ENCODE measurements at regions not wholly inside any gene's neighbourhood (a gene's known extent, or its start where the extent isn't known, plus 50 kb on each side); places are given as distances from the start of the nearest gene placed in this dataset.

DNA sequence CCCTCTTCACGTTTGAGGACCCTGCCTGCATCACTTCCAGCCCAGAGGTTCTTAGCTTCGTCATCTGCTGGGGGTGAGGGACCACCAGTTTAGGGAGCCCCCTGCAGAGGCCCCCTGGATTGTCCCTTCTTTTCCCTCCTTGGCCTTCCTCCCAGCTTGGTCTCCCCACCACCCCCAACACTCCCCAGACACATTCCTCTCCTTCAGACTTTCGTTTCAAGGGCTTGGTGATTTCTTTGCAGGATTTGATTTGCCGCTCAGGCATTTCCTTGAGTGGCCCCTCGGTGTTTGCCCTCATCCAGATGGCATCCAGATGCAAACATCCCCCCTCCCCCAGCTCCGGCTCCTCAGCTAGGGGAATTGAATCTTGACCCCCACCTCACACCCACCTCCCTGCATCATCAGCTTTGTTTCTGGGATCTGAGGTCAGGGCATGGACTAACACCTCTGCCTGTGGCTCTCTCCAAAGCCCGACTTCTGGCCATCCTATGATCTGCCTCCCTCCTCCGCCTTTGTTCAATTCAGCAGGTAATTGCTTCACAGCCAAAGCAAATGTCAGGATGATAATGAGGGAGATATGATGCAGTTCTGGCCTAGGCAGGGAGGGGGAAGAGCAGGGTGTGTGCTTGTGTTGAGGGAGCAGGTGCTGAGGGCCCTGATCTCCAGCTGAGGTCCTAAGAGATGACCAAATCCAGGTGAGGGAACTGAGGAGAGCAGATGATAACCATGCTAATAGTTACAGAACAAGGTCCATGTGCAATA is 141.5 kb downstream of the VEGFA start:
- H3K4me1 Mint-ChIP-seq: no peaks in the 10 kb centered on the region
- H3K36me3 Mint-ChIP-seq (ENCODE audit: low read depth): no peaks in the 10 kb centered on the region
- H3K4me3 Mint-ChIP-seq: no peak overlapping the region
- H3K27me3 Mint-ChIP-seq: peaks cover 2% of the 10 kb centered on the region
- no peaks in the 10 kb centered on the region for H3K9me3 Mint-ChIP-seq
- H3K27ac Mint-ChIP-seq: no peak overlapping the region
- DNase-seq: no peak
- intact Hi-C loops (cut with micrococcal nuclease): no loop called here

DNA sequence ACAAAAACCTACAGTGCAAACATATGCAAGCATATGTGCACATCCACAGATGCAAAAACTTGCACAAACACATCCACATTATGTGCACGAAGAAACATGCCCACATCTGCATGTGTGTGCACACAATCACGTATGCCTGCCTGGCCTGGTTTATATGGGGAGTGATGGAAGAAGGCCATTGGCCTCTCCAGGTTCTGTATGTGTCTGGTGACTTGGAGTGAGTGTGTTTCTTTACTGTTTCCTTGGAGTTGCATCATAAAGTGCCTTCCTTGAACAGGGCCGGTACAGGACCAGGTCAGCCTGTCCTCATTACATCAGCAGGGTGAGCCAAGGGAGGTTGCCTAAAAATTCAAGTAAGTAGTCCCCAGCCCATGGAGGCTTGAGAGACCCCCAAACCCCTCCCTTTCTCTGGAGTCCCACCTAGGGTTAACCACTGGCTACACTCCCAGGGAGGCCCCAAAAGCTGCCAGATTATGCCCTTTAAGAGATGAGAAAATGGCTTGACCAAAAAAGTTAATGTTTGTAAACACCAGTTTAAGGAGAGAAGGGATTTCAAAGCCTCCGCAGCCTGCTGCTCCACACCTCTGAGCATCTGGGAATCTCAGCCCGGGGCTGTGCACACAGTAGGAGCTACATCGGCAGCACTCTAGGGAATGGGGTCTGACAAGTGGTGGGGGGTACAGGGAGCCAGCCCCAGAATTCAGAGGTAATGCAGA is 140.8 kb downstream of the VEGFA start:
- no peak for DNase-seq
- no peak overlapping the region for H3K4me3 Mint-ChIP-seq
- H3K36me3 Mint-ChIP-seq (ENCODE audit: low read depth): no peaks in the 10 kb centered on the region
- peaks cover 2% of the 10 kb centered on the region for H3K27me3 Mint-ChIP-seq
- no peaks in the 10 kb centered on the region for H3K4me1 Mint-ChIP-seq
- H3K9me3 Mint-ChIP-seq: no peaks in the 10 kb centered on the region
- intact Hi-C loops (cut with micrococcal nuclease): no loop called here
- no peak overlapping the region for H3K27ac Mint-ChIP-seq

DNA sequence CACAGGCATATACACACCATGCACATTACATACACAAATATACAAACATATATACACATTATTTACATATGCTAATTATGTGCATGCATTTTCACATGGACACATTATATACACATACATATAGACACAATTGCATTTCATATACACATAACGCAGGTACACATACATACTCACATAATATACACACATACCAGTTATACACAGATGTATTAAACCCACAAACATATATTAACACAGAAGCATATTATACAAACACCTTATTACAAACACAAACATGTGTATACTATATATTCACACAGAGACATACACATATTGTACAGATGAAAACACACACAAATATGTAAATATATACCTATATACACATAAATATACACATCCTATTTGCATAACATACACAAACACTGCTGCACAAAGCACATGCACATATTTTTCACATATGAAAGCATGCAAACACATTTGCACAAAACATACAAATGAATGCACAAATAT is 140.2 kb downstream of the VEGFA start:
- peaks cover 2% of the 10 kb centered on the region for H3K27me3 Mint-ChIP-seq
- intact Hi-C loops (cut with micrococcal nuclease): no loop called here
- no peak overlapping the region for H3K27ac Mint-ChIP-seq
- no peaks in the 10 kb centered on the region for H3K9me3 Mint-ChIP-seq
- H3K36me3 Mint-ChIP-seq (ENCODE audit: low read depth): no peaks in the 10 kb centered on the region
- no peak overlapping the region for H3K4me3 Mint-ChIP-seq
- no peaks in the 10 kb centered on the region for H3K4me1 Mint-ChIP-seq
- DNase-seq: no peak

DNA sequence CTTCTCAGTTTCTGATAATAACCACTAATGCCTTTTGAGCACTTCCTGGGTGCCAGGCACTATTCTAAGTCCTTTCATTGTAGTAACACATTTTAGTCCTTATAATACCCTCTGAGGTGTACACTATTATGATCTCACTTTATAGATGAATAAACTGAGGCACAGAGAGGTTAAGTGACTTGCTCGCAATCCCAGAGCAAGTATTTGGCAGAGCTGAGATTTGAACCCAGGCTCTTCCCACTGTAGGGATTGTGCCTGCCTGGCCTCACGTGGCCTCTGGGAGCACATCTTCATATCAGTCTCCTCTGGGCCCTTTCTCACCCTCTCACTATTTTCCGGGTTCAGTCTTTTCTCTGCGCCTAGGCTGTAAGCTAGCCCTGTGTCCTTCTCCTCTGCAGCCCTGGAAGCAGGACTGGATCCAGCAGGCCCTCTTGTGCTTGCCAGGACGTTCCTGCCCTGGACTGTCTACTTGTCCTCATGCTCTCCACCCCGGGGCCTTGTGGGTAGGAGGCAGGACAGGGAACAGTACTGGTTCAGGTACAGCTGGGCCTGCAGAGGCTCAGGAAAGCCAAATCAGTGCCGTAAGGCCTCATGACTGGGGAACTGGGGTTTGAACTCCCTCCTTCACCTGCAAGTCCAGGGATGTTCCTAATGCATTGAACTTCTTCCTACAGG is 139.6 kb downstream of the VEGFA start:
- no peak overlapping the region for H3K4me3 Mint-ChIP-seq
- H3K27ac Mint-ChIP-seq: no peak overlapping the region
- no peaks in the 10 kb centered on the region for H3K4me1 Mint-ChIP-seq
- intact Hi-C loops (cut with micrococcal nuclease): no loop called here
- no peaks in the 10 kb centered on the region for H3K36me3 Mint-ChIP-seq (ENCODE audit: low read depth)
- DNase-seq: no peak
- H3K27me3 Mint-ChIP-seq: peaks cover 2% of the 10 kb centered on the region
- H3K9me3 Mint-ChIP-seq: no peaks in the 10 kb centered on the region

DNA sequence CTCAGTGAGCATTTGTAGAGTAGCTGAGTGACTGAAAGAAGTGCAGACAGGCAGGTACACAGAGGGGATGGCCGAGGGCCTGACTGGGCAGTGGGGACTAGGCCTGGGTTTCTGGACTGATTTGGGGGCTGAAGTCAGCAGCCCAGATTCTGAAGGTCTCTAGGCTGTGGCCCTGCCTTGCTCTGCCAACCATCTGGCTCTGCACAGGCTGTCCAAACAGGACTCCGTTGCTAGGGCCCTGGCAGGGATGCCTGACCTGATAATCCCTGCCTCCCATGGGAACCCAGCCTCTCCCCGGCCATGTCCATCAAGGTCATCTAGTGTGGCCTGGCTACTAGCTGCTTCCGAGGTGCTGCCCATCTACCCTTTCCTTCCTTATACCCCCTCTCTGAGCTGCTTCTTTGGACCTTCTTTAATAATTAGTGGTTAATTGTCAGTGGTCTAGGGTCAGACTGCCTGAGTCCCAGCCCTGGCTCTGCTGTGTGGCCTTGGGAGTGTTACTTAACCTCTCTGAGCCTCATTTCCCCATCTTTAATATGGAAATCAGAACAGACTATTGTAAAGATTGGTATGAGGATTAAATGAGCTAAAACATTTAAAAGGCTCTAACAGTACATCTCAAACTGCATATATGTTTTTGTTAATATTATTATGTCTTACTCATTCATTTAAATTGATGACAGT is 137.9 kb downstream of the VEGFA start:
- Mint-ChIP-seq H3K36me3 (ENCODE audit: low read depth) (no peaks in the 10 kb centered on the region), H3K4me1 (no peaks in the 10 kb centered on the region), H3K9me3 (no peaks in the 10 kb centered on the region), H3K27ac (no peak overlapping the region), H3K4me3 (no peak overlapping the region), H3K27me3 (peaks cover 6% of the 10 kb centered on the region)
- intact Hi-C loops (cut with micrococcal nuclease): no loop called here
- no peak for DNase-seq

DNA sequence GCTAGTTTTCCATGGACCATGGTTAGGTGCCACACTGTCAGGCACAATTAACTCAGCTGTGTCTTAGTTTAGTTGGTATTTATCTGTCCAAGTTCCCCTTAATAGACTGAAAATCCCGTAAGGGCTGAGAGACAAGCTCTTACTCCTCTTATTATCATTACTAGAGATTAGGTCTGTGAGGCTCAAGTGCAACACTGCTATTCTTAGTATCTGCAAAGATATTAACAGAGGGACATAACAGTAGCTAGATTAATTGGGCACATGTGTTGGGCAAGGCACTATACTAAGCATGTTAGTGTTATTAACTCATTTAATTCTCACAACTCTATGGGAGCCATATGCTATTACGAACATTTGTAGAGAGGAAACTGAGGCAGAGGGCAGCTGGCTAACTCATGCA is 137.3 kb downstream of the VEGFA start:
- peaks cover 6% of the 10 kb centered on the region for H3K27me3 Mint-ChIP-seq
- intact Hi-C loops (cut with micrococcal nuclease): no loop called here
- no peaks in the 10 kb centered on the region for H3K36me3 Mint-ChIP-seq (ENCODE audit: low read depth)
- no peak for DNase-seq
- no peak overlapping the region for H3K27ac Mint-ChIP-seq
- H3K4me3 Mint-ChIP-seq: no peak overlapping the region
- H3K4me1 Mint-ChIP-seq: no peaks in the 10 kb centered on the region
- H3K9me3 Mint-ChIP-seq: no peaks in the 10 kb centered on the region

DNA sequence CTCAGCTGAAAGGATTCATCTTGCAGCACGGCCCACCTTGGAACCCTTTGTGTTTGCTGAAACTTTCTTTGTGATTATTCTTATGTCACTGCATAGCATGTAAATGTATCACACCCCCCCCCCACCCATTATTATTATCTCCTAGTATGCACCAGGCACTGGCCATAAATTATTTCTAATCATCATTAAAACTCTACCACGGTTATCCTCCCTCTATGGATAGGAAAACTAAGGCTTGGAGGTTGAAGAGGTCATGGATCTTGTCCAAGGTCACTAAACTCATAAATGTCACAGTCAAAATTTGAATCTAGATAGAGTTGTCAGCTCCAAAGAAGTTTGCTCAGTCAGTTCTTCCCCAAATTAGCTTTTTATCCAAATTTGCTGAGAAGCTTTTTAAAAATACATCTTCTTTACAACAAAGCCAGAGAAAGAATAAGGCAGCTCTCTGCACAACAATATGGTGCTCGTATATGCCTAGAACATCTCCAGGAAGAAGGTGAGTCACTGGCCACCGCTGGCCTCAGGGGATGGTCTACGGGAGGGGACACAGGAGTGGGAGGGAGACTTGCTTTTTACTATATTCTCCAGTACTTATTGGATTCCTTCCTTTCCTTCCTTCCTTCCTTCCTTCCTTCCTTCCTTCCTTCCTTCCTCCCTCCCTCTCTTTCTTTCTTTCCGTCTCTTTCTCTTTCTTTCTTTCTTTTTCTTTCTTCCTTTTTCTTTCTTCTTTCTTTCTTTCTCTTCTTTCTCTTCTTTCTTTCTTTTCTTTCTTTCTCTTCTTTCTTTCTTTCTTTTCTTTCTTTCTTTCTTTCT is 134.5 kb downstream of the VEGFA start:
- Mint-ChIP-seq H3K4me3 (no peak overlapping the region), H3K36me3 (ENCODE audit: low read depth) (no peaks in the 10 kb centered on the region), H3K9me3 (no peaks in the 10 kb centered on the region), H3K27ac (no peak overlapping the region), H3K4me1 (no peaks in the 10 kb centered on the region), H3K27me3 (peaks cover 6% of the 10 kb centered on the region)
- DNase-seq: no peak
- intact Hi-C loops (cut with micrococcal nuclease): no loop called here

DNA sequence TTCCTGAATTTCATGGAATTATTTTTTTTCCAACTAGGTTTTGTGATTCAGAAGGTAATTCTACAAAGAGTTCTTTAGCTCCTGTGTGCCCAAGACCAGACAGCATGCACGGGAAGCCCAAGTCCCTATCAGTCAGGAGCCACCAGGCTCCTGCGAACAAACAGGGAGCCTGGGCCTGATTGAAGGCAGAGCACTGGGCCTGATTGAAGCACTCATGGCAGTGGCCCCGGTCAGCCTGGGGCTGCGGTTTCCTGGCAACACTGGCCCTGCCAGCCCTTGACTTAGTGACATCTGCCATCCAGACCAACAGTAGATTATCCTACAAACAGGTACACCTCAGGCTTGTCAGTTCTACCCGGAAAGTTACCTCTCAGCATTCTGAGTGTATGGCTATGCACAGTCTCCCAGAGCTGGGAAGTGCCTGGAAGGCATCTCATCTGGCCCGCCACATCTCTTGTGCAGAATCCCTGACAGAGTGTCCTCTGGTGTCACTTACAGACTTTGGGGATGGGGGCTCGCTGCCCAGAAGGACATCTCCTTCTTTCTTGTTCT is 133.8 kb downstream of the VEGFA start:
- Mint-ChIP-seq H3K27me3 (peaks cover 6% of the 10 kb centered on the region), H3K9me3 (no peaks in the 10 kb centered on the region), H3K4me1 (no peaks in the 10 kb centered on the region), H3K4me3 (no peak overlapping the region), H3K36me3 (ENCODE audit: low read depth) (no peaks in the 10 kb centered on the region), H3K27ac (no peak overlapping the region)
- no peak for DNase-seq
- intact Hi-C loops (cut with micrococcal nuclease): no loop called here

DNA sequence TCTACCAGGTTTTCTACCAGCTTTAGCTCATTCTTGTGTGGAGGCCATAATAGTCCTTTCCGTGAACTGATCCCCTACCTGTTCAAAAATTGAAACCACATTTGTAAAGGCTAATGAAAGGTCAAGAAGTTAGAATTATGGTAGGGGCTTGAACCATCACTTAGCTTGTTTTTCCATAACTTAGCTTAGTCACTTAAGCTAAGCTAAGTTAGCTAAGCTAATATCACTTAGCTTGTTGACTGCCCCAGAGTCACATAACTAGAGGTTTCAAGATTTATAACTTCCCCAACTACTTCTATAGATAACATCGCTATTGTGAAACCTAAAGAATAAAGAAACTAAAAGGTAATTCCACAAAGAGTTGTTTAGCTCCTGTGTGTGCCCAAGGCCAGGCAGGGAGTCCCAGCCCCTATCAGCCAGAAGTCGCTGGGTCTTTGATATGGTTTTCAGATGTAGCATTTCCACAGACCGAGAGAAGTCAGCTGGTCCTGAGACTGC is 131.8 kb downstream of the VEGFA start:
- H3K27me3 Mint-ChIP-seq: peaks cover 6% of the 10 kb centered on the region
- DNase-seq: no peak
- no peak overlapping the region for H3K27ac Mint-ChIP-seq
- no peaks in the 10 kb centered on the region for H3K36me3 Mint-ChIP-seq (ENCODE audit: low read depth)
- no peaks in the 10 kb centered on the region for H3K4me1 Mint-ChIP-seq
- intact Hi-C loops (cut with micrococcal nuclease): no loop called here
- H3K4me3 Mint-ChIP-seq: no peak overlapping the region
- no peaks in the 10 kb centered on the region for H3K9me3 Mint-ChIP-seq

DNA sequence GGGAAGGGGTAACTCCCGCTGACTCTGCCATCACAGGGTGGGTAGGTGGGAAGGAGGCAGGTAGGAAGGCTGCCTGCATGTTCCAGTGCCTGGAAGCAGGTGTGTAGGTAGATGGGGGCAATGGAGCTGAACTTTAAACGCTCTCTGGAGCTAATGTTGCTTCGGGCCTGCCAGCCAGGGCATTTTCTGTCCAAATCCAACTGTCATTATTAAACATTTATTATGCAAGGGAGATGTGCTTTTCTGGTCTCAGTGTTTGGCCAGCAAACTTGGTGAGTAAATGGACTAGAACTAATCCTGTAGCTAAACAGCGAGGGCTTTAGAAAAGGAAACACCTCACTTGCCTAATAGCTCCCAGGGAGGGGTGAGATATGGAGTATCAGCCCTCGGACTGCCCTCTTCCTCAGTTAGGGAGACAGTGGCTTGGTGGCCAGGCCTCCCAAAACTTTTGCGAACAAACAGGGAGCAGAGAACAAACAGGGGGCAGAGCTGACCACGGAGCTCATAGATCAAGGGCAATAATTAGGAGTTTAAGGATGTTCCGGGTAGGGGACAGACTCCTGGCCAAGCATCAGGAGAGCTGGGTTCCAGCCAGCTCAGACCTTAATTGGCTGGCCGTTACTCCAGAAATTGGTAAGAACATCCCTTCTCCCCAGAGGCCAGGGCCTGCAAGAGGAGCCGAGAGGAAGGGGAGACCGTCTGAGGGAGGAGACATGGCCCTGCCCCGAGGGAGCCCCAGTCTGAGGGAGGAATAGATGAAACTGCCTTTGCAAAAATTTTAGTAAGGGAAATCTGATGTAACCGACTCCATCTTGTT is 131.1 kb downstream of the VEGFA start:
- H3K9me3 Mint-ChIP-seq: no peaks in the 10 kb centered on the region
- H3K36me3 Mint-ChIP-seq (ENCODE audit: low read depth): no peaks in the 10 kb centered on the region
- H3K4me1 Mint-ChIP-seq: no peaks in the 10 kb centered on the region
- intact Hi-C loops (cut with micrococcal nuclease): no loop called here
- no peak overlapping the region for H3K27ac Mint-ChIP-seq
- no peak overlapping the region for H3K4me3 Mint-ChIP-seq
- H3K27me3 Mint-ChIP-seq: peaks cover 10% of the 10 kb centered on the region
- no peak for DNase-seq

DNA sequence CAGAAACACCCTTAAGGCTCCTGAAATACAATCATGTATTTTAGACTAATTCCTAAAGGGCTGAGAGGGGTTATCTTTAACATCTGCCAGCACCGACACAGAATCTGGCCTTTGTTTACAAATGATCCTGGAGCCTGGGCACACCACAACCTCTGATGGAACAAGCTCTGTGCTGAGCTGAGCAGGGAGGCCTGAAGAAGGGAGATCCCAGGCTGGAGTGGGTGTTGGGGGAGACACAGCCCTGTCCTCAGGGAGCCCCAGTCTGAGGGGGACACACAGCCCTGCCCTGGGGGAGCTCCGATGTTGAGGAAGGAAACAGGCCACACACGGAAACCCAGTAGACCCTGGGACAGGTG is 130.5 kb downstream of the VEGFA start:
- Mint-ChIP-seq H3K36me3 (ENCODE audit: low read depth) (no peaks in the 10 kb centered on the region), H3K27me3 (peaks cover 10% of the 10 kb centered on the region), H3K4me3 (no peak overlapping the region), H3K27ac (no peak overlapping the region), H3K9me3 (no peaks in the 10 kb centered on the region), H3K4me1 (no peaks in the 10 kb centered on the region)
- DNase-seq: no peak
- intact Hi-C loops (cut with micrococcal nuclease): no loop called here

DNA sequence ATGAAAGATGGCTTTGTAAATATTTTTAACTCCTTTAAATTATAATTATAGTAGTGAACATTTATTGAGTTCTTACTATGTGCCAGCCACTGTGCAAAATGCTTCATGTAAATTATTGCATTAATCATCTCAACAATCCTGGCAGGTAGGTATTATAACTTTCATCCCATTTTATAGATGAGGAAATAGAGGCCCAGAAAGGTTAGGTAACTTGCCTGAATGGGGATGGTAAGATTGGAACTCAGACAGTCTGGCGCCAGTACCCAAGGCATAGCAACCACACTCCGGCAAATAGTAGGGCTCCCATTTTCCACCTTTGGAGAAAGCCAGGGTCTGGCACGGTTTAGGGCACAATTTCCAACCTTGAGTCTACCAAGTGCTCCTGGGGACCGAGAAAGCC is 129.8 kb downstream of the VEGFA start:
- Mint-ChIP-seq H3K27me3 (peaks cover 9% of the 10 kb centered on the region), H3K4me3 (no peak overlapping the region), H3K4me1 (no peaks in the 10 kb centered on the region), H3K36me3 (ENCODE audit: low read depth) (no peaks in the 10 kb centered on the region), H3K27ac (no peak overlapping the region), H3K9me3 (no peaks in the 10 kb centered on the region)
- no peak for DNase-seq
- intact Hi-C loops (cut with micrococcal nuclease): no loop called here
